Naive B cell (primary cell): ENCODE measurements at regions not wholly inside any gene's neighbourhood (a gene's known extent, or its start where the extent isn't known, plus 50 kb on each side); places are given as distances from the start of the nearest gene placed in this dataset.
A peak's percentile ranks its signal among the peaks of the same experiment; 100 is the strongest.

Experiments used
- ATAC-seq, 2 donors: fragments of 150-1000 bp; cut with Tn5 transposase; 2 replicates each; pipeline ENCODE4 v1.10.0; 2021; ENCODE audit warnings: low read depth in 2 of 2, mild to moderate bottlenecking in 2 of 2, moderate library complexity in 2 of 2
- DNase-seq: peaks from one replicate; pipeline ENCODE4 v3.0.0; 2022
- H3K27ac Mint-ChIP-seq, 6 donors: one replicate each; pipeline ENCODE4 v1.8.0; 2020 to 2022; ENCODE audit warnings: mild to moderate bottlenecking in 6 of 6, mixed read lengths in 6 of 6, moderate library complexity in 5 of 6, inconsistent platforms in 2 of 6
- H3K27me3 Mint-ChIP-seq, 3 donors: one replicate each; pipeline ENCODE4 v1.8.0; 2021 to 2022; ENCODE audit warnings: mixed read lengths in 3 of 3, mild to moderate bottlenecking in 1 of 3
- H3K36me3 Mint-ChIP-seq, 2 donors: one replicate each; pipeline ENCODE4 v1.8.0; 2020 to 2022; ENCODE audit warnings: mixed read lengths in 2 of 2, inconsistent platforms in 1 of 2, mild to moderate bottlenecking in 1 of 2
- H3K4me1 Mint-ChIP-seq, 3 donors: one replicate each; pipeline ENCODE4 v1.8.0; 2020 to 2022; ENCODE audit warnings: mixed read lengths in 3 of 3, inconsistent platforms in 1 of 3, mild to moderate bottlenecking in 1 of 3, moderate library complexity in 1 of 3
- H3K4me3 Mint-ChIP-seq, 8 donors: one replicate each; pipeline ENCODE4 v1.8.0; 2020 to 2022; ENCODE audit warnings: mild to moderate bottlenecking in 8 of 8, mixed read lengths in 8 of 8, moderate library complexity in 8 of 8, inconsistent platforms in 2 of 8
- H3K9me3 Mint-ChIP-seq, 7 donors: one replicate each; pipeline ENCODE4 v1.8.0; 2020 to 2022; ENCODE audit warnings: mixed read lengths in 7 of 7, mild to moderate bottlenecking in 5 of 7, inconsistent platforms in 2 of 7, moderate library complexity in 1 of 7

- ATAC-seq: no peak
- Mint-ChIP-seq H3K36me3 (no peaks in the 10 kb centered on the region), H3K27ac (no peak overlapping the region), H3K9me3 (peaks cover 0 to 2% (median 0%) of the 10 kb centered on the region in 7 donors), H3K4me3 (no peak overlapping the region), H3K4me1 (no peaks in the 10 kb centered on the region), H3K27me3 (peaks cover 0 to 9% (median 9%) of the 10 kb centered on the region in 3 donors)
- no peak for DNase-seq
Measured at GRCh38 chr1:168920456-168921094, 185.9 kb upstream of the ATP1B1 start.

- H3K27ac Mint-ChIP-seq: no peak overlapping the region
- H3K4me1 Mint-ChIP-seq: no peaks in the 10 kb centered on the region
- H3K9me3 Mint-ChIP-seq: peaks cover 0 to 7% (median 0%) of the 10 kb centered on the region in 7 donors
- no peaks in the 10 kb centered on the region for H3K36me3 Mint-ChIP-seq
- DNase-seq (no peak), ATAC-seq (no peak)
- H3K4me3 Mint-ChIP-seq: peak overlapping the region in 1 of 8 donors; percentile 3
- peaks cover 0 to 9% (median 8%) of the 10 kb centered on the region in 3 donors for H3K27me3 Mint-ChIP-seq
Measured at GRCh38 chr1:168921629-168922028, 184.9 kb upstream of the ATP1B1 start.

DNA sequence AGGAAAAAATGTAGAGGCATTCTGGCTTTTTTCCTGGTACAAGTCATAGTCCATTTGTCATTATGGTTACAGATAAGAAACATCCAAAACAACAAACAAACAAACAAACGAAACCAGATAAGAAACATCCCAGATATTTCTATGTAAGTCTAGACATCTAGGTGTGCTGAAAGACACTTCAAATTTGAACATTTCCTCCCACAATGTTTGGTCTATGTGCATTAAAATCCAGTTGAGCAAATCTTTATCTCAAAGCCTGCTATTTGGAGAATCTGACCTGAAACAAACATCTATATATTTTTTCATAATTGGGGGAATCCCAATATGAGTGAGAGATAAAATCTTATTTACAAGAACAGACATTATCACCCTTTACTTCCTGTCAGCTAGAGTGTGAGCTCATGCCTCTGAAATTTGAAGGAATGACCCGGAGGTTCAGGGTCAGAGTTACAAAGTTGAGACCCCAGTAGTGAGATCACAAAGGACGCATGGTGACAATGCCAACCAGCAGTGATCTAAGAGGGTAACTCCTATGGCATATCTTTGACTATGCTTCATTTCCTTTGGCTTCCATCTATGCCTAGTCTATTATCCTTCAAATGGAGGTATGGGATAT, 182.9 kb upstream of the ATP1B1 start:
- Mint-ChIP-seq H3K9me3 (peaks cover 0 to 12% (median 2%) of the 10 kb centered on the region in 7 donors), H3K27me3 (peaks cover 0 to 16% (median 3%) of the 10 kb centered on the region in 3 donors)
- ATAC-seq: no peak

GRCh38 chr1:168924976-168925375, 181.5 kb upstream of the ATP1B1 start:
- H3K4me1 Mint-ChIP-seq: no peaks in the 10 kb centered on the region
- ATAC-seq: no peak
- no peak overlapping the region for H3K27ac Mint-ChIP-seq
- no peak for DNase-seq
- peaks cover 0 to 19% (median 6%) of the 10 kb centered on the region in 3 donors for H3K27me3 Mint-ChIP-seq
- H3K9me3 Mint-ChIP-seq: peaks cover 0 to 12% (median 2%) of the 10 kb centered on the region in 7 donors
- H3K4me3 Mint-ChIP-seq: no peak overlapping the region
- H3K36me3 Mint-ChIP-seq: no peaks in the 10 kb centered on the region

More for the DNA sequence above, 182.9 kb upstream of the ATP1B1 start:
- H3K4me1 Mint-ChIP-seq: no peaks in the 10 kb centered on the region
- DNase-seq: no peak
- no peak overlapping the region for H3K4me3 Mint-ChIP-seq
- H3K27ac Mint-ChIP-seq: no peak overlapping the region
- H3K36me3 Mint-ChIP-seq: no peaks in the 10 kb centered on the region

GRCh38 chr1:168926236-168926635, 180.3 kb upstream of the ATP1B1 start:
- H3K4me1 Mint-ChIP-seq: no peaks in the 10 kb centered on the region
- peaks cover 0 to 12% (median 2%) of the 10 kb centered on the region in 7 donors for H3K9me3 Mint-ChIP-seq
- no peak overlapping the region for H3K27ac Mint-ChIP-seq
- no peak overlapping the region for H3K4me3 Mint-ChIP-seq
- ATAC-seq: no peak
- H3K27me3 Mint-ChIP-seq: peaks cover 0 to 19% (median 6%) of the 10 kb centered on the region in 3 donors
- DNase-seq: no peak
- H3K36me3 Mint-ChIP-seq: no peaks in the 10 kb centered on the region

DNA sequence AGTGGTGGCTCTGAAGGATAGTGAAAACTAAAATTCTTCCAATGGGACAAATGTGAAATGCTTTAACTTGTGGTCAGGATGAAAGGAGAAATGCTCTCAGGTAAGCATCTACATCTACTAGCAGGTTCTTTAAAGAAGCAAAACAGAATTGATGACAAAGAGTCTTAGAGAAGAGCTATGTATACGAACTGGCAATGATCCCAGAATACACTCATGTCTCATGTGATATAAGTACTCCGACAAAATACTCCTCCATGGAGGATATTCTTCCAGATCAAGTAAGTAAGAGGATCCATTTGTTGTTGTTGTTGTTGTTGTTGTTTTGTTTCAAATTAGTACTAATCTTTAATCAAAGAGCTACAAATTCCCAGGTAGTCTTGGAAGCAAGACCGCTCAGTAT, 174.0 kb upstream of the ATP1B1 start:
- no peak for ATAC-seq
- no peak for DNase-seq
- no peak overlapping the region for H3K4me3 Mint-ChIP-seq
- no peaks in the 10 kb centered on the region for H3K36me3 Mint-ChIP-seq
- H3K27me3 Mint-ChIP-seq: peaks cover 0 to 18% (median 6%) of the 10 kb centered on the region in 3 donors
- H3K4me1 Mint-ChIP-seq: no peaks in the 10 kb centered on the region
- peaks cover 0 to 25% (median 11%) of the 10 kb centered on the region in 7 donors for H3K9me3 Mint-ChIP-seq
- no peak overlapping the region for H3K27ac Mint-ChIP-seq

DNA sequence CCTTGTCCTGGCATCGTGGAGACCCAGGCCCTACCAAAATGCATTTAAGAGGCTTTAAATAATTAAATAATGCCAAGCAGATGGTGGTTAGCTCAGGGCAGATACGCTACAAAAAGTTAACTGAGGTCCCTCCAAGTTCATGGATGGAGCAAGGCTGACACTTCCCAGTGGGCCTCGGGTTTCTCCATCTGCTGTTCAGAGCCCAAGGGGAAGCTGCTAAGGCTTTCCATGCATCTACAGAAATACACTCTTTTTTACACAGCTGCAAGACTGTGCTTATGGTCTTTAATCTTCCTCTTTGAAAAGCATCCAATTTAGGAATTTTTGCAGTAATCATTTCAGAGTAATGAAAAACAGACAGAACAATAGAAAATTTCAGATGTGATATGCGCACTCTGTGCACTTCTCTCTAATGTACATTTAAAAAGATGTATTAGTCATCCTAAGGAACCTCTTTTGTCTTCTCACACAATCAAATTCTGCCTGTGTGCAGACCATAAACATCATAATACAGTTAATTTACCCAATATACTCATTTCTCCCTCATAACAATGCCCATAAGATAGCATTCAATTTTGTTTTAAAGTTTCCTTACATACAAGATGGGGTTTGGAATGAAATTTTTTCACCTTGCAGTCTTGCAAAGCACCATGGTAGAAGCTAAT, 173.2 kb upstream of the ATP1B1 start:
- ATAC-seq: no peak
- H3K27ac Mint-ChIP-seq: no peak overlapping the region

DNA sequence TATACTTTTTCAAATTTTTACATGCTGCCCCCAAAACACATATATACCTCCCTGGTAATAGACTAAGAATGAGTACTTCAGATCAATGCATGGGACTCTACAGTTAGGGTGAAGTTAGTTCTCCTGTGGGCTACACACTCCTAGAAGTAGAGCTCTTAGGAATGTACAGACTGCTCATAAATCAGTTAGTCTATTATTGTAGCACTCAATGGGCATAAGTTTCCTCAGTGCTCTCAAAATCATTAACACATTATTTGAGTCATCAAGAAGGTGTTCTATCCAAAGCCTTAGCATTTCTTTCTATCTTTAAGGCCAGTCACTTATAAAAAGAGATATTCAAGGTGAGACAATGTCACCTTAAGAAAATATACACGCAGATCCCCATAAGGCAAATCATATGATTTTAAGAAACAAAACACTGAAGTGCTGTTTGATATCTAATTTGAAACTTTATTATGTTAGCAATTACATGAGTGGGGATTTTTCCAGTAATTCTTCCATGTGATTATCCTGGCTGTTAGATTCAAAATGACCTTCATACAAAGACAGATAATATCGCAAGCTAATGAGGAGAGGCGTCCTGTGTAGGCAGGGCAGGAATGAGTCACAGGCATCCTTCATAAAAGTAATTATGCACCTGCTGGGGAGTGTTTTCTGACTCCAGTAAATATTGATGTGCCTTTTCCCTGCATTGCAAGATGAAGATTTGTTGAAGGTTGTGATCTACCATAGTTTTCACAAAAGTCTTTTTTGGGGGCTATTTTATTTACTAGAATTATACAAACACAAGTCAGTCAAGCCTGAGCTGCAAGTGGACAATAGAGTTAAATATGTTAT, 167.2 kb upstream of the ATP1B1 start:
- Mint-ChIP-seq H3K27me3 (peaks cover 15 to 26% (median 19%) of the 10 kb centered on the region in 3 donors), H3K36me3 (no peaks in the 10 kb centered on the region), H3K27ac (no peak overlapping the region), H3K9me3 (peaks cover 0 to 14% (median 6%) of the 10 kb centered on the region in 7 donors), H3K4me1 (no peaks in the 10 kb centered on the region), H3K4me3 (no peak overlapping the region)
- ATAC-seq (no peak), DNase-seq (no peak)

More for the DNA sequence above, 173.2 kb upstream of the ATP1B1 start:
- Mint-ChIP-seq H3K4me1 (no peaks in the 10 kb centered on the region), H3K27me3 (peaks cover 0 to 11% (median 6%) of the 10 kb centered on the region in 3 donors), H3K4me3 (no peak overlapping the region), H3K9me3 (peaks cover 0 to 21% (median 11%) of the 10 kb centered on the region in 7 donors), H3K36me3 (no peaks in the 10 kb centered on the region)
- no peak for DNase-seq

GRCh38 chr1:168939947-168940223, 166.6 kb upstream of the ATP1B1 start:
- peaks cover 15 to 26% (median 19%) of the 10 kb centered on the region in 3 donors for H3K27me3 Mint-ChIP-seq
- H3K4me3 Mint-ChIP-seq: no peak overlapping the region
- DNase-seq: no peak
- no peak overlapping the region for H3K27ac Mint-ChIP-seq
- no peaks in the 10 kb centered on the region for H3K36me3 Mint-ChIP-seq
- H3K9me3 Mint-ChIP-seq: peaks cover 0 to 13% (median 5%) of the 10 kb centered on the region in 7 donors
- ATAC-seq: no peak
- no peaks in the 10 kb centered on the region for H3K4me1 Mint-ChIP-seq

DNA sequence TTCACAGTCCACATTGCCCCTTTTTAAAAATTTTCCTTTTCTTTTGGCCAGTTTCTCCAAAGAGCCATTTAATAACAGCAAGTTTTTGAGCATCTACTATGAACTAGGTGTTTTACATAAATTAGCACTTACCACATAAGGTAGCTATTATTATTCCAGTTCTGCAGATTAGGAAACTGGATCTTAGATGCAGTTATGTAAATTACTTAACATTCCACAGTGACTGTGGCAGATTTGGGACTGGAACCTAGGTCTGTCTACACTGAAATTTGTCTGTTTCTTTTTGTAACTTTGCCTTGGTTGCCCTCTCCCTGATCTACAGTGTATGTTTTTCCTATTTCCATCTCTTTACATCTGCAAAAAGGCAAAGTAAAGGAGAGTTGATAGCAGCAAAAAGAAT, 164.8 kb upstream of the ATP1B1 start:
- Mint-ChIP-seq H3K4me1 (no peaks in the 10 kb centered on the region), H3K36me3 (no peaks in the 10 kb centered on the region), H3K27ac (no peak overlapping the region), H3K27me3 (peaks cover 15 to 26% (median 19%) of the 10 kb centered on the region in 3 donors), H3K4me3 (no peak overlapping the region), H3K9me3 (peaks cover 0 to 2% (median 0%) of the 10 kb centered on the region in 7 donors)
- ATAC-seq: no peak
- no peak for DNase-seq

DNA sequence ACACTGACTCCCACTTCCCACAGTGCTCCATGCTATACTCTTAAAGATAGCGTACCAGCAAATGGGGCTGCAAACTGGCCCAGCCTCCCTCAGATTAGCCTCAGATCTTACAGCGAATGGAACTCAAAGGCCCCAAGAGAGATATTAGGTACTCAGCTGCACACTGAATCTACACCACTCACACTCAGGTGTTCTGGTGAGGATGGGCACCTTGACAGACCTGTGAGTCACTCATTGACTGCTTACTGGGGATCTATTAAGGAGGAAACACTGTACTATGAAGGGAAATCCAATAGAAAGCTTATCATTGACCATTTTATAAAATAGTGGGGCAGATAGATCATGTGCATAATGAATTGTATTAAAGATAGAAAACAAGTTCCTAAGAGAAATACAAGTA, 164.3 kb upstream of the ATP1B1 start:
- Mint-ChIP-seq H3K36me3 (no peaks in the 10 kb centered on the region), H3K27ac (no peak overlapping the region), H3K4me3 (no peak overlapping the region), H3K9me3 (peaks cover 0 to 2% (median 0%) of the 10 kb centered on the region in 7 donors), H3K27me3 (peaks cover 15 to 26% (median 19%) of the 10 kb centered on the region in 3 donors), H3K4me1 (no peaks in the 10 kb centered on the region)
- ATAC-seq (no peak), DNase-seq (no peak)

DNA sequence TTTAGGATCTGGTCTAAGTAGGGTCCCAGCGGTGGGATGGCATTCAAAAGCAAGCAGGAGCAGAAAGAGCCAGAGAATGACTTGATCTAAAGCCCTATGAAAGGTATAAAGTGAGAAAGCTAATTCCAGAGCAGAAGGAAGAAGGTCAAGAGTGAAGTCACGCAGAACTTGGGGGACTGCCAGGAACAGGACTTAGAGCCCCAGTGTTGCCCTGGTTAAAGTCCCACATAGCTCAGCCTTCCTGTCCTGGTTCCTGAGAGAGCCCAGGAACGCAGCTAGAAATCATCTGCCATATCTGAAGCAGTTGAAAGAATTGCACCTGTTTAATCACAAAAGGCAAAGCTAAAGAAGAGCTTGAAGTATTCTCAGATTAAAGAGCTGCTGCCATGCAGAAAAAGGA, 160.6 kb upstream of the ATP1B1 start:
- no peaks in the 10 kb centered on the region for H3K4me1 Mint-ChIP-seq
- no peak overlapping the region for H3K4me3 Mint-ChIP-seq
- ATAC-seq (no peak), DNase-seq (no peak)
- no peak overlapping the region for H3K27ac Mint-ChIP-seq
- peaks cover 11 to 22% (median 16%) of the 10 kb centered on the region in 3 donors for H3K27me3 Mint-ChIP-seq
- no peaks in the 10 kb centered on the region for H3K36me3 Mint-ChIP-seq
- peaks cover 0 to 1% (median 0%) of the 10 kb centered on the region in 7 donors for H3K9me3 Mint-ChIP-seq

DNA sequence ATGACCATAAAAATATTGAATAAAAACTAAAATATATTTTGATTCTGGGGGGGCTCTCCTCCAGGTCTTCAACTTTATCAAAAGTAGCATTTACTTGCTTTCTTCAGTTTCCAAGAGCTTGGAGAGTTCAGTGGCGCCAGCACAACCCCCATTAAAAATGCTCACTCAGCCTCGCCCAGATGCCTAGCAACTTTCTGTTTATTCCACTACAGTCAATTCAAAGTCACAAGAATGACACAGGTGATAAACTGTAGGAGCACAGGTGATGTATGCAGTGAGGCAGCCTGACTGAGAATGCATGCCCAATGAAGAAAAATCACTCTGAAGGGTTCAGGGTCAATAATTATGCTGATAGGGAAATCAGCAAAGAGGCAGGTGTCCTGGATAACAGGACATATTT, 159.4 kb upstream of the ATP1B1 start:
- Mint-ChIP-seq H3K9me3 (no peaks in the 10 kb centered on the region), H3K4me1 (no peaks in the 10 kb centered on the region), H3K27ac (no peak overlapping the region), H3K4me3 (no peak overlapping the region), H3K36me3 (no peaks in the 10 kb centered on the region), H3K27me3 (peaks cover 5 to 14% (median 9%) of the 10 kb centered on the region in 3 donors)
- no peak for ATAC-seq
- DNase-seq: no peak
